ENCODE measurements at regions not wholly inside any gene's neighbourhood (a gene's known extent, or its start where the extent isn't known, plus 50 kb on each side); places are given as distances from the start of the nearest gene placed in this dataset.

- H3K4me3 ChIP-seq (ENCODE audit: low read depth, low read length), result no peak overlapping the region
- TF ChIP-seq CTCF (IDR thresholded peaks at IDR 0.05; ENCODE audit: borderline replicate concordance, insufficient read depth, low read depth, low read length), result no peak
Measured at GRCh38 chrX:25356456-25356855, 340.7 kb upstream of the ARX start.

GRCh38 chrX:25344161-25344936 is 328.6 kb upstream of the ARX start:
- no peak overlapping the region for H3K4me3 ChIP-seq (ENCODE audit: low read depth, low read length)
- no peak for TF ChIP-seq CTCF (IDR thresholded peaks at IDR 0.05; ENCODE audit: borderline replicate concordance, insufficient read depth, low read depth, low read length)

- no peak for TF ChIP-seq CTCF (IDR thresholded peaks at IDR 0.05; ENCODE audit: borderline replicate concordance, insufficient read depth, low read depth, low read length)
- no peak overlapping the region for H3K4me3 ChIP-seq (ENCODE audit: low read depth, low read length)
Measured at GRCh38 chrX:25343060-25343459, 327.3 kb upstream of the ARX start.

- TF ChIP-seq CTCF (IDR thresholded peaks at IDR 0.05; ENCODE audit: borderline replicate concordance, insufficient read depth, low read depth, low read length), result no peak
- no peak overlapping the region for H3K4me3 ChIP-seq (ENCODE audit: low read depth, low read length)
Measured at GRCh38 chrX:25337841-25338240, 322.1 kb upstream of the ARX start.

- TF ChIP-seq CTCF (IDR thresholded peaks at IDR 0.05; ENCODE audit: borderline replicate concordance, insufficient read depth, low read depth, low read length), result no peak
- no peak overlapping the region for H3K4me3 ChIP-seq (ENCODE audit: low read depth, low read length)
Measured at GRCh38 chrX:25300994-25301393, 285.2 kb upstream of the ARX start.

GRCh38 chrX:25296850-25297249 is 281.1 kb upstream of the ARX start:
- H3K4me3 ChIP-seq (ENCODE audit: low read depth, low read length), result no peak overlapping the region
- no peak for TF ChIP-seq CTCF (IDR thresholded peaks at IDR 0.05; ENCODE audit: borderline replicate concordance, insufficient read depth, low read depth, low read length)

- TF ChIP-seq CTCF (IDR thresholded peaks at IDR 0.05; ENCODE audit: borderline replicate concordance, insufficient read depth, low read depth, low read length), result no peak
- no peak overlapping the region for H3K4me3 ChIP-seq (ENCODE audit: low read depth, low read length)
Measured at GRCh38 chrX:25295466-25295865, 279.7 kb upstream of the ARX start.

Measured in GM12875 (cell line).